OCI-LY7 (cell line): ENCODE measurements at regions not wholly inside any gene's neighbourhood (a gene's known extent, or its start where the extent isn't known, plus 50 kb on each side); places are given as distances from the start of the nearest gene placed in this dataset.

Source experiments
- BruUV-seq: library from RNA; stranded (reverse); fragments of 400-500 nt; replicated peaks from 2 replicates; lab custom pipeline; 2021; lab: Mats Ljungman, UMichigan
- CTCF ChIA-PET: fragments of 300-600 bp; sonication (Branson Sonifier 250); formaldehyde crosslinking; loops from one replicate; lab custom pipeline; 2022; ENCODE audit warnings: antibody characterized with exemption; ENCODE audit not compliant: unreplicated experiment; lab: Charles Lee
- POLR2A ChIA-PET: fragments of 300-600 bp; sonication (Branson Sonifier 250); formaldehyde crosslinking; loops from one replicate; lab custom pipeline; 2022; ENCODE audit warnings: antibody characterized with exemption; lab: Charles Lee
- DNase-seq: peaks from one replicate; pipeline ENCODE4 v3.0.0-alpha.2; 2015; ENCODE audit warnings: low spot score
- H2AFZ ChIP-seq: fragments of 200-600 bp; sonication (generic), shearing (Covaris generic); 2 replicates; pipeline ENCODE4 v1.6.1; 2014; ENCODE audit warnings: mild to moderate bottlenecking, antibody characterized with exemption, low read length, moderate library complexity
- H3K27ac ChIP-seq: fragments of 200-600 bp; sonication (generic); 2 replicates; pipeline ENCODE4 v1.5.1; 2014; ENCODE audit warnings: mixed run types, low read depth, mild to moderate bottlenecking, moderate library complexity, low read length, inconsistent platforms; ENCODE audit not compliant: poor library complexity, severe bottlenecking
- H3K36me3 ChIP-seq: fragments of 200-600 bp; sonication (generic); 2 replicates; pipeline ENCODE4 v1.6.1; 2014; ENCODE audit warnings: mild to moderate bottlenecking, antibody characterized with exemption, low read length, moderate library complexity, mixed read lengths; ENCODE audit not compliant: insufficient read depth
- H3K4me1 ChIP-seq: fragments of 200-600 bp; sonication (generic); 2 replicates; pipeline ENCODE4 v1.5.1; 2014; ENCODE audit warnings: mild to moderate bottlenecking, low read length; ENCODE audit not compliant: insufficient read depth, poor library complexity, severe bottlenecking
- H3K4me2 ChIP-seq: fragments of 200-600 bp; sonication (generic); 2 replicates; pipeline ENCODE4 v1.6.1; 2014; ENCODE audit warnings: mild to moderate bottlenecking, low read length
- H3K4me3 ChIP-seq: fragments of 200-600 bp; sonication (generic); 2 replicates; pipeline ENCODE4 v1.5.1; 2014; ENCODE audit warnings: mild to moderate bottlenecking, low read depth, low read length; ENCODE audit not compliant: poor library complexity, severe bottlenecking
- H3K79me2 ChIP-seq: fragments of 200-600 bp; sonication (generic); 2 replicates; pipeline ENCODE4 v1.6.1; 2016; ENCODE audit warnings: low read depth, mild to moderate bottlenecking, low read length, moderate library complexity, mixed read lengths; ENCODE audit not compliant: insufficient read depth
- H3K9me2 ChIP-seq: fragments of 200-600 bp; sonication (generic); 2 replicates; pipeline ENCODE4 v1.6.1; 2016; ENCODE audit warnings: mild to moderate bottlenecking, low read length, mixed read lengths; ENCODE audit not compliant: insufficient read depth
- H3K9me3 ChIP-seq: fragments of 200-600 bp; sonication (generic); 2 replicates; pipeline ENCODE4 v1.6.1; 2014; ENCODE audit warnings: mild to moderate bottlenecking, mixed run types, low read length, mixed read lengths
- H4K20me1 ChIP-seq: fragments of 200-600 bp; sonication (generic); 2 replicates; pipeline ENCODE4 v1.6.1; 2014; ENCODE audit warnings: mild to moderate bottlenecking, antibody characterized with exemption, low read length, moderate library complexity, mixed read lengths; ENCODE audit not compliant: insufficient read depth
- CTCF ChIP-seq: fragments of 200-600 bp; sonication (generic); conservative IDR thresholded peaks from 2 replicates; pipeline ENCODE4 v1.5.1; 2014; ENCODE audit warnings: mild to moderate bottlenecking, antibody characterized with exemption, low read length, moderate library complexity, mixed read lengths
- EZH2phosphoT487 ChIP-seq: fragments of 200-600 bp; sonication (generic); IDR thresholded peaks from 2 replicates; pipeline ENCODE4 v1.6.1; 2018; ENCODE audit warnings: low read depth, borderline replicate concordance, mild to moderate bottlenecking, mixed run types, antibody characterized with exemption, low read length, moderate library complexity, mixed read lengths
- intact Hi-C: fragments of 100-400 bp; cut with micrococcal nuclease; formaldehyde crosslinking; loops from one replicate; pipeline ENCODE4 v1.10.0; 2022; ENCODE audit not compliant: unreplicated experiment

- Histone ChIP-seq H3K27ac (no peak overlapping the region), H4K20me1 (no peaks in the 10 kb centered on the region), H3K4me3 (no peak overlapping the region), H2AFZ (no peak overlapping the region), H3K4me1 (no peaks in the 10 kb centered on the region), H3K9me3 (no peaks in the 10 kb centered on the region), H3K4me2 (no peak overlapping the region), H3K36me3 (no peaks in the 10 kb centered on the region), H3K9me2 (no peaks in the 10 kb centered on the region), H3K79me2 (no peaks in the 10 kb centered on the region)
- intact Hi-C loops: no loop called here
- no TSS peak for BruUV-seq
- TF ChIP-seq CTCF (no peak), EZH2phosphoT487 (no peak)
- ChIA-PET CTCF (no interaction called here), POLR2A (no interaction called here)
- DNase-seq: no peak
These were observed 480.0 kb upstream of the GOLIM4 start for GRCh38 chr3:168575750-168576149.

GRCh38 chr3:168574455-168575158, 478.9 kb upstream of the GOLIM4 start:
- TF ChIP-seq CTCF (no peak), EZH2phosphoT487 (no peak)
- no peaks in the 10 kb centered on the region for H3K9me3 ChIP-seq
- no peaks in the 10 kb centered on the region for H3K9me2 ChIP-seq
- CTCF ChIA-PET: no interaction called here
- H3K27ac ChIP-seq: no peak overlapping the region
- no TSS peak for BruUV-seq
- no peaks in the 10 kb centered on the region for H3K4me1 ChIP-seq
- no peaks in the 10 kb centered on the region for H3K36me3 ChIP-seq
- intact Hi-C loops: no loop called here
- no peaks in the 10 kb centered on the region for H4K20me1 ChIP-seq
- no peaks in the 10 kb centered on the region for H3K79me2 ChIP-seq
- no peak for DNase-seq
- POLR2A ChIA-PET: no interaction called here
- H3K4me3 ChIP-seq: no peak overlapping the region
- H3K4me2 ChIP-seq: no peak overlapping the region
- no peak overlapping the region for H2AFZ ChIP-seq

GRCh38 chr3:168570404-168571155, 474.9 kb upstream of the GOLIM4 start:
- no peak for TF ChIP-seq EZH2phosphoT487
- TF ChIP-seq CTCF: no peak
- intact Hi-C loops: no loop called here
- no peaks in the 10 kb centered on the region for H3K4me1 ChIP-seq
- H2AFZ ChIP-seq: no peak overlapping the region
- POLR2A ChIA-PET: no interaction called here
- H3K4me3 ChIP-seq: no peak overlapping the region
- no peak for DNase-seq
- H3K36me3 ChIP-seq: no peaks in the 10 kb centered on the region
- no peaks in the 10 kb centered on the region for H4K20me1 ChIP-seq
- H3K27ac ChIP-seq: no peak overlapping the region
- H3K79me2 ChIP-seq: no peaks in the 10 kb centered on the region
- H3K9me2 ChIP-seq: no peaks in the 10 kb centered on the region; the same call in 1 of the 2 replicates
- no peaks in the 10 kb centered on the region for H3K9me3 ChIP-seq
- BruUV-seq: no TSS peak
- H3K4me2 ChIP-seq: no peak overlapping the region
- CTCF ChIA-PET: interaction anchor here (0.5 kb wide), 1 partner anchor 359 kb away, joined by 3 read pairs; no protein-coding TSS in a partner anchor
